Activated naive CD8-positive, alpha-beta T cell (primary cell): ENCODE measurements at regions not wholly inside any gene's neighbourhood (a gene's known extent, or its start where the extent isn't known, plus 50 kb on each side); places are given as distances from the start of the nearest gene placed in this dataset.

Experiments used
- H3K27ac Mint-ChIP-seq: one replicate; pipeline ENCODE4 v1.8.0; 2021; ENCODE audit warnings: mixed read lengths
- H3K27me3 Mint-ChIP-seq: one replicate; pipeline ENCODE4 v1.8.0; 2021; ENCODE audit warnings: mixed read lengths
- H3K36me3 Mint-ChIP-seq: one replicate; pipeline ENCODE4 v1.8.0; 2021; ENCODE audit warnings: mixed read lengths
- H3K4me1 Mint-ChIP-seq: one replicate; pipeline ENCODE4 v1.8.0; 2021; ENCODE audit warnings: low read depth, mixed read lengths
- H3K4me3 Mint-ChIP-seq: one replicate; pipeline ENCODE4 v1.8.0; 2021; ENCODE audit warnings: mild to moderate bottlenecking, mixed read lengths
- H3K9me3 Mint-ChIP-seq: one replicate; pipeline ENCODE4 v1.8.0; 2021; ENCODE audit warnings: low read depth, mixed read lengths

- Mint-ChIP-seq H3K27me3 (no peaks in the 10 kb centered on the region), H3K4me3 (no peak overlapping the region), H3K36me3 (no peaks in the 10 kb centered on the region), H3K4me1 (no peaks in the 10 kb centered on the region), H3K27ac (no peak overlapping the region), H3K9me3 (no peaks in the 10 kb centered on the region)
Observed at GRCh38 chr12:4223273-4223845, 50.2 kb upstream of the CCND2 start.

- Mint-ChIP-seq H3K4me1 (peaks cover 12% of the 10 kb centered on the region), H3K9me3 (no peaks in the 10 kb centered on the region), H3K27me3 (no peaks in the 10 kb centered on the region), H3K36me3 (no peaks in the 10 kb centered on the region), H3K4me3 (no peak overlapping the region), H3K27ac (no peak overlapping the region)
Observed at GRCh38 chr12:4221258-4221620, 52.3 kb upstream of the CCND2 start.

GRCh38 chr12:4220536-4221257 is 52.9 kb upstream of the CCND2 start:
- no peaks in the 10 kb centered on the region for H3K36me3 Mint-ChIP-seq
- peak overlapping the region; percentile 7 for H3K27ac Mint-ChIP-seq
- no peaks in the 10 kb centered on the region for H3K27me3 Mint-ChIP-seq
- H3K9me3 Mint-ChIP-seq: no peaks in the 10 kb centered on the region
- no peak overlapping the region for H3K4me3 Mint-ChIP-seq
- H3K4me1 Mint-ChIP-seq: peaks cover 17% of the 10 kb centered on the region

- Mint-ChIP-seq H3K4me1 (peaks cover 33% of the 10 kb centered on the region), H3K27ac (peak overlapping the region; percentile 23), H3K9me3 (no peaks in the 10 kb centered on the region), H3K36me3 (no peaks in the 10 kb centered on the region), H3K4me3 (no peak overlapping the region), H3K27me3 (no peaks in the 10 kb centered on the region)
Observed at GRCh38 chr12:4217091-4217490, 56.5 kb upstream of the CCND2 start.

GRCh38 chr12:4216187-4216927 is 57.2 kb upstream of the CCND2 start:
- Mint-ChIP-seq H3K27me3 (no peaks in the 10 kb centered on the region), H3K36me3 (no peaks in the 10 kb centered on the region), H3K4me1 (peaks cover 33% of the 10 kb centered on the region), H3K27ac (peak overlapping the region; percentile 80), H3K9me3 (no peaks in the 10 kb centered on the region), H3K4me3 (no peak overlapping the region)

- H3K4me1 Mint-ChIP-seq: peaks cover 33% of the 10 kb centered on the region
- peak overlapping the region; percentile 66 for H3K4me3 Mint-ChIP-seq
- H3K36me3 Mint-ChIP-seq: no peaks in the 10 kb centered on the region
- no peaks in the 10 kb centered on the region for H3K27me3 Mint-ChIP-seq
- H3K27ac Mint-ChIP-seq: peak overlapping the region; percentile 80
- H3K9me3 Mint-ChIP-seq: no peaks in the 10 kb centered on the region
Observed at GRCh38 chr12:4215229-4216186, 58.1 kb upstream of the CCND2 start.

- Mint-ChIP-seq H3K36me3 (no peaks in the 10 kb centered on the region), H3K4me3 (peak overlapping the region; percentile 66), H3K4me1 (peaks cover 33% of the 10 kb centered on the region), H3K27ac (peak overlapping the region; percentile 80), H3K9me3 (no peaks in the 10 kb centered on the region), H3K27me3 (no peaks in the 10 kb centered on the region)
Observed at GRCh38 chr12:4214877-4215228, 58.7 kb upstream of the CCND2 start.

GRCh38 chr12:4213471-4213870 is 60.1 kb upstream of the CCND2 start:
- Mint-ChIP-seq H3K9me3 (no peaks in the 10 kb centered on the region), H3K36me3 (no peaks in the 10 kb centered on the region), H3K27ac (no peak overlapping the region), H3K4me1 (peaks cover 33% of the 10 kb centered on the region), H3K4me3 (no peak overlapping the region), H3K27me3 (no peaks in the 10 kb centered on the region)

- no peak overlapping the region for H3K4me3 Mint-ChIP-seq
- peaks cover 33% of the 10 kb centered on the region for H3K4me1 Mint-ChIP-seq
- no peaks in the 10 kb centered on the region for H3K36me3 Mint-ChIP-seq
- H3K27me3 Mint-ChIP-seq: no peaks in the 10 kb centered on the region
- no peak overlapping the region for H3K27ac Mint-ChIP-seq
- H3K9me3 Mint-ChIP-seq: no peaks in the 10 kb centered on the region
Observed at GRCh38 chr12:4212845-4213244, 60.7 kb upstream of the CCND2 start.

GRCh38 chr12:4211372-4211771 is 62.2 kb upstream of the CCND2 start:
- no peak overlapping the region for H3K4me3 Mint-ChIP-seq
- H3K36me3 Mint-ChIP-seq: no peaks in the 10 kb centered on the region
- H3K9me3 Mint-ChIP-seq: no peaks in the 10 kb centered on the region
- H3K27me3 Mint-ChIP-seq: no peaks in the 10 kb centered on the region
- H3K27ac Mint-ChIP-seq: no peak overlapping the region
- peaks cover 23% of the 10 kb centered on the region for H3K4me1 Mint-ChIP-seq

- no peaks in the 10 kb centered on the region for H3K36me3 Mint-ChIP-seq
- no peak overlapping the region for H3K27ac Mint-ChIP-seq
- peaks cover 2% of the 10 kb centered on the region for H3K27me3 Mint-ChIP-seq
- no peak overlapping the region for H3K4me3 Mint-ChIP-seq
- no peaks in the 10 kb centered on the region for H3K9me3 Mint-ChIP-seq
- peaks cover 11% of the 10 kb centered on the region for H3K4me1 Mint-ChIP-seq
Observed at GRCh38 chr12:4210183-4210582, 63.4 kb upstream of the CCND2 start.

GRCh38 chr12:4206470-4206869 is 67.1 kb upstream of the CCND2 start:
- H3K27ac Mint-ChIP-seq: no peak overlapping the region
- no peaks in the 10 kb centered on the region for H3K9me3 Mint-ChIP-seq
- no peak overlapping the region for H3K4me3 Mint-ChIP-seq
- H3K27me3 Mint-ChIP-seq: peaks cover 3% of the 10 kb centered on the region
- no peaks in the 10 kb centered on the region for H3K36me3 Mint-ChIP-seq
- H3K4me1 Mint-ChIP-seq: no peaks in the 10 kb centered on the region

GRCh38 chr12:4203772-4204376 is 69.7 kb upstream of the CCND2 start:
- Mint-ChIP-seq H3K27me3 (peaks cover 3% of the 10 kb centered on the region), H3K4me1 (no peaks in the 10 kb centered on the region), H3K27ac (no peak overlapping the region), H3K4me3 (no peak overlapping the region), H3K9me3 (no peaks in the 10 kb centered on the region), H3K36me3 (no peaks in the 10 kb centered on the region)

- Mint-ChIP-seq H3K27ac (no peak overlapping the region), H3K9me3 (no peaks in the 10 kb centered on the region), H3K4me3 (no peak overlapping the region), H3K27me3 (peaks cover 3% of the 10 kb centered on the region), H3K4me1 (no peaks in the 10 kb centered on the region), H3K36me3 (no peaks in the 10 kb centered on the region)
Observed at GRCh38 chr12:4202918-4203317, 70.6 kb upstream of the CCND2 start.
